NOMO-1 (cell line): ENCODE measurements at regions not wholly inside any gene's neighbourhood (a gene's known extent, or its start where the extent isn't known, plus 50 kb on each side); places are given as distances from the start of the nearest gene placed in this dataset.
"Not testable (repeated sequence)": the region's sequence is repeated elsewhere in the genome, so short reads cannot be mapped to it uniquely, and the experiment has no call there.

Experiments used
- DNase-seq, 2 experiments: peaks; one replicate each; lab custom pipeline; 2025; ENCODE audit not compliant: unreplicated experiment in 2 of 2; lab: John Stamatoyannopoulos, UW

DNA sequence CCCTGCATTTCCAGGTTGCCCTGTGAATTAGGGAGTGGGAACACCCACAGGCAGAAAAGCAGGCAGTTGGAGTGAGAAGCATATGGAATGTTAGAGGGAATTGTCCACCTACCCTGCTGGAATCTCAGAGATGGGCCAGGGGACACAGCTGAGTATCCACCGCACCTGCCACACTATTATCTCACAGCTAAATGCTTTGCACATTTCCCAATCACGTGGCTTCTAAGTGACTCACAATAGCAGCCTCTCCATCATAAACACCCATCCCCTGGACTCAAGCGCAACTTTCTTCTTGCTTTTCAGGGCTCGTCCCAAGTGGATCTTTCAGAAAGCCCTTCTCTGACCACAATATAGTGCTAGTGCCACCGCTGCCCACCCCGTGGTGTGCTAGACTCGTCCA is 389.0 kb upstream of the LMCD1 start:
- DNase-seq = no peak

DNA sequence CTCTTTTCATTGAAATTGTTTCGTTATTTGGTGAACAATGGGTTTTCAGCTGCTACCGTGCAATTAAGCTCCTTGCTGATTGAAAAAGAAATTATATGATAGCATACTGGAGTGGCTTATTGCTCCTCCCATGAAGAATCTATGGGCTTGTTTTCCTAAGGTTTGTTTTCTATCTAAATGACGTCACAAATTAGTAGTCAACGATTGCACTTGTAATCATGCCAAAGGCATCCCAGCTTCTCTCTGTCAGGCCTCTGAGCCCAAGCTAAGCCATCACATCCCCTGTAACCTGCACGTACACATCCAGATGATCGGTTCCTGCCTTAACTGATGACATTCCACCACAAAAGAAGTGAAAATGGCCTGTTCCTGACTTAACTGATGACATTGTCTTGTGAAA is 388.0 kb upstream of the LMCD1 start:
- no peak for DNase-seq

DNA sequence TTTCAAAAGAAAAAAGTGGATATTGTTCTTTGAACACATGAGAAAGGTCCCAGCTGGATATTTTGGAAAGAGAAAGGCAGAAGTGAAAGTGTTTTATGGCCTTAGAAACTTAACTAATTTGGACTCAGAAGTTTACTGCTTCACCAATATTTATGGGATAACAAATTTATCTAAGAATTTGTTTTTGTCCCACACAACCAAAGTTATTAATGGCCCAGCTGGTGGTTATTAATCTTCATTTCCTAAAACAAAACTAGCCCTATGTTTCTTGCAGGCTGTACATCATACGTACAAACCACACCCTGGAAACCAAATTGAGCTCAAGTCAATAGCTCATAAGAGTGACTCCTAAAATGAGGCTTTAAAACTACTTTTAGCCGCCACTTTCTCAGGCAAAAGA is 372.9 kb upstream of the LMCD1 start:
- DNase-seq = no peak

DNA sequence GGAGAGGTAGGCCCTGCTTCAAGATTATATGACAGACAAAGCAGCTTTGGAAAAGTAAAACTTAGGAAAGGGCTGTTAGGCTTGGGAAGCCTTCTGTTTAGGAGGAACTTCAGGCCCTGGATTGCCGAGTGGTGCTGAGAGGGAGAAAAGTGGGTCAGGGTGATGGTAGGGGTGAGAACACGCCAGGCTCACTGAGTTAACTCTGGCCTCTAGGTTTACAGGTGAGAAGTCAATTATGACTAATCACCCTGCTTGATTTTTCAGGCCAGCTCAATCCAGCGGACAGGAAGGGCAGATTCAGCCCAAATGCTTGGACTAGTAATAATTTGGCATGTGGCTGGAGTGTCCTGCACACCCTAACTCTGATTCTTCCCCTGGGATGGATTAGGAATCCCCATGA is 365.1 kb upstream of the LMCD1 start:
- no peak for DNase-seq

DNA sequence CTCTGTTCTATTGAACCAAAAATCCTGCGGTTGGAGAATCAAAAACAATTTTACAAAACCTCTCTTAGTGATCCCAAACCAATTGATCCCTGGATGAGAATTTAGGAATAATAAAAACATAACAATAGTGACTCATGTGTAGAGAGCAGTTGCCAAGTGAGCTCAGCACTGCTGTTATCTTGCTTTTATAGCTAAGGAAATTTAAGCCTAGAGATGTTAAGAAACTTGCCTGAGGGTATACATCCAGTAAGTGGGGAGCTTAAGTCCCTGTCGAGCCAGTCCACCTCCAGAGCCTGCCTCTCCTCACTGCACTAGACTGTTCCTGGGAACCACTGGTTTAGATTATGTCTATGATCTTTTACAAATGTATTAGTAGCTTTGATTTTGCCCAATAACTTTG is 358.4 kb upstream of the LMCD1 start:
- DNase-seq = no peak

DNA sequence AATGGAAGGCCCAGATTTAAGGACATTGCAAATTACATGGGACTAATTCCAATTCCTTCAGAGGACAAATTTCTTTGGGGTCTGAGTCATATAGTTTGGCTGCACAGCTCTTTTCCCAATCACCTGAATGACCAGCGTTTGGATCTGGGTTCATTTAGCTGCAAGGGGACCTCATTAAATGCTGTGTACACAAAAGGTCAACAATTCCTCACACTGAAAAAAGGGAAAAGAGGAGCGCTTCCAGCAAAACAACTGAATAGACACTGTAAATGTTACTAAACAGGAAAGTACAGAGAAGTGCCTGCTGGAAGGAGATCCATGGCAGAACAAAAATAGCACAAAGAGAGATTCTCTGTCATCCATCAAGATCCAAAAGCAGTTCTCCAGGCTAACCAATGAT is 356.0 kb upstream of the LMCD1 start:
- no peak for DNase-seq

DNA sequence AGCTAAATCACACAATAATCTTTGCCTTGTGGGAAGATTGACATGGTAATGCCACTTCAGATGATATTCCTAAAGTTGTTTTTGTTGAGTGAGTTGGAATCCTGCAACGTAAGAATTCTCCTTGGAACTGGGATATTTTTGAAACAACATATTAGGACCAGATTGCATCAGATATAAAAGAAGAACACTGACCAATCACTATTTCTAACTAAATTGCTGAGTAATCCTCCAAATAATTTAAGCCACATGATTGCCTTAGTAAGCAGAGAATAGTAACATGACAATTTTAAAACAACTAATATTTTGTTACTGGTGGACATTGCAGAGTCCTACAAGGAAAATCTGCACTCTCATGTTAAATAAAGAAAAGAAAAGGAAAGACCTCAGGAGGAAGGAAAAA is 353.9 kb upstream of the LMCD1 start:
- no peak for DNase-seq

DNA sequence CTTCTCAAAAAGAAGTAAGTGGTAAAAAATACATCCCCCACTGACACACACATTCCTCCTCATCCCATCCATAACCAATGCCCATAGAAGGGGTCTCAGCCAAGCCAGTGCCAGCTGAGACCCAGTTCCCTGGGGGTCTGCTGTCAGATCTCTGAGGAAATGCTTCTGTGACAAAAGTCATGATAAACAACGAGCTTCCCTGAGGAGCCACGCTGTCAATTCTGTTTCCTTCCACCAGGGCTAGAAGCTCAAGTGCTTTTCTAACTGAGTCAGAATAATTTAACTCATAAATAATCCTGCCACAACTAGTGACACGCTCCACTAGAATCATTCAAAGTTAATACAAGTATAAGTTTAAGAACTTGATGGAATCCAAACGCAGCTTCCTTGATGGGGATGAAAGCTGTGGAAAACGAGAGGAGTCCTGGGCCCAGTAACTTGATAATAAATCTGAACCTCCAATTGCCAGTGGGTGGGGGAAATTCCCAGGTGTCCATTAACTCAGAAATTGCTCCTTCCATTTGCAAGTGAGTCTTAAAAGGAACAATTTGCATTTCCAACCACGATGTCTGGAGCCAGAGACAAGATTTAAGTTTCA is 348.7 kb upstream of the LMCD1 start:
- DNase-seq = no peak

DNA sequence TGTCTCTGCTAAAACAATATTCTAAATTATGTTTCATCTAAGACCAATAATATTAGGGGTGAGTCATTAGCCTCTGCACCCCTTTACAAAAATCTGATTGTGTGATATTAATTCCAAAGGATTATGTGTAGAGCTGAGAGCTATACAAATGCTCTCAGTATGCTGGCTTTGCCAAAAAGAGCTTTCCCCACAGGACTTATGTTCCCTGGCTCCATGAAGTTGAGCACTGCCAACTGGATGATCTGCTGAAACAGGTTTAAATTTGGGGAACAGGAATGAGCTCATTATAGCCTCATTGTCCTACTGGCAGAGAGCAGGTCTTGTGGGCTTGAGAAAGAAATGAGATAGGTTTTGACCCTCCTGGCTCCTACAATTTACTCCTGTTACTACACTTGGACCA is 347.8 kb upstream of the LMCD1 start:
- no peak for DNase-seq

DNA sequence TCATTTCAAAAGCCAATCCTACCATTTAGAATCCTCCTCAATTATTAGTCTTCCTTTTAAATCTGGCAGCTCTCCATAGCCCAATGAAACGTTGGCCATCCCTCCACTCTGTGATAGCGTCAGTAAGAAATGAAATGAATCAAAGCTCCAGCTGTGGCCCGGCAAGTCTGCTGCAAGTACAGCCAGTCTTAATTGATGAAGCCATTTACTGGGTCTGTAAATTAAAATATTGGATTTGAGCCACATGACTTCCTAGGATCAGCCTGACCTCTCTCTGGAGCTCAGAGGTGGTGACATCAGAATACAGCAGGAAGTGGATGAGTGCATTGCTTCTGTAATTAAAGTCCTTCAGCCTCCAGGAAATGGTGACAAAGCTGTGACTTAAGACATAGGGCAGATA is 347.0 kb upstream of the LMCD1 start:
- DNase-seq = no peak

DNA sequence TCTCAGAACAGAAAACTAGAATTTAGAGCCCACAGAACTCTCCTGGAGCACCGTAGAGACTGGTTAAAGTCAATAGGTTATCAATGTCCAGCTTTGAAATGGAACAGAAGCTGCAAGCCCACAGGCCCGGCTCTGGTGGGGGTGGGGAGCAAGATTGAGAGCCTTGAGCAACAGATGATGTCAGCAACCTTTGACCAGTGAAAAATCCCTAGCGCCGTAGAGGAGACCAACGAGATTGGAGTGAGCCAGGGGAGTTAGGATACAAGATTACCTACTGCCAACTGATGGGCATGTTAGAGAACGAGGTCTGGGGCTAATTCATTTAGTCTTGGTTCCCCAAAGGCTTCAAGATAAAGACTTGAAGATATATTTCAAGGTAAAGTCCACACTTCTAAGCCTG is 345.5 kb upstream of the LMCD1 start:
- DNase-seq = no peak

DNA sequence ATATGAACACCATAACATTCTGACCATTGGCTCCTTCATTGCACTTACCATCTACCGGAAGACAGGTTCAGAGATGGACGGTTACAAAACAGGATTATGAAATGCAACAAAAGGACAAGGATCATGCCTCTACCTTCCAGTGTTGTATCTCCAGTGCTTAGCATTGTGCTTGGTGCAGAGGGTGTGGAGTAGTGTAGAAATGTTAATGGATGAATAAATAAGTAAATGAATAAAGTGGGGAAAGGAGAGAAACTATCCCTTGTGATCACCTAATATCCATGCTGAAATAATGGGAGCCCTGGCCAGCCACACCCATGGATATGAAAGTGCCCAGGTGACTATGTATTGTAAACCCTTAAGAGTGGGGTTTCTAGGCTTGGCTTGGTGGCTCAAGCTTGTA is 344.8 kb upstream of the LMCD1 start:
- DNase-seq = no peak

DNA sequence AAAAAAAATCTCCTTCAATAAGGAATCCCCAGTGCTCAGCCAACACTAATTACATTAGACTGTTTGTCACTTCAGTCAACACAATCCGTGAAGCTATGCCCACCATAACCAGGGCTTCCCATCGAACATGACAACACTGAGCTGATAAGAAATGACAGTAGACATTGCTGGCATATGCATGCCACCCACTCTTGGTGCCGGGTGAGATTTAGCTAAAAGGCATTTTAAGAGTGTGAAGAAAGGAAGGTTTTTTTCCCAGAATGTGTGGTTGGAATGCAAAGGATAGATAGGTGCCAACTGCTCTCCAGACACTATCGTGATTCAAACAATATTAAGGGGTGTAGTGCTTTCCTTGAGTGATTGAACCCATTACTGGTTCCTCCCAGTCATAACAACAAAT is 344.0 kb upstream of the LMCD1 start:
- DNase-seq = no peak

DNA sequence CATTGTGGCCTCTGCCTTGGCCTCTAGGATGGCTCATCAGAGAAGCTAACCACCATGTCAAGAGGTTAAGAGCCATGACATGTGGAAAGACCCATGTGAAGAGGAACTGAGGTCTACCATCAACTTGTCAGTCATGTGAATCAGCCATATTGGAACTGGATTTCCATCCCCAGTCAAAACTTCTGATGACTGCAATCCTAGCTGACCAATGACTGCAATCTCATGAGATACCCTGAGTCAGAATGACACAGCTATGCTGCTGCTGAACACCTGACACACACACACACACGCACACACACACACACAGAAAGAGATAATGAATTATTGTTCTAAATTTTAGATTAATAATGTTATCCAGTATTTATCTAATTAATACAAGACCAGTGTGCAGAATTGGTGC is 337.5 kb upstream of the LMCD1 start:
- no peak for DNase-seq

DNA sequence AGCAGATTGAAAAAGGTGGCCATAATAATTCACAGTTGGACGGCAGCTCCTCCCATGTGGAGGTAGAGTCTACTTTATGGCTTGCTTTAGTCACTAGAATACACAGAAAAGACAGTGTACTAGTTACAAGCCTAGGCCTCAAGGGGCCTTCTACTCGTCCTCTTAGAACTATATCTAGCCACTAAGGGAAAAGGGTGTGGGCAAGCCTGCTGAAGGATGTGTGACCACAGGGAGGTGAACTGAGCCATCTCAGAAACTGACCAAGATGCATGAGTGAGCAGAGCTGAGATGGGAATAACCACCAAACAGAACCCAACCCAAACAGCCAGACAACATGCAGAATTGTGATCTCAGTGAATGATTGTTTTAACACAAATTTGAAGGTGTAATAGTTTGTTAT is 335.6 kb upstream of the LMCD1 start:
- DNase-seq = no peak

DNA sequence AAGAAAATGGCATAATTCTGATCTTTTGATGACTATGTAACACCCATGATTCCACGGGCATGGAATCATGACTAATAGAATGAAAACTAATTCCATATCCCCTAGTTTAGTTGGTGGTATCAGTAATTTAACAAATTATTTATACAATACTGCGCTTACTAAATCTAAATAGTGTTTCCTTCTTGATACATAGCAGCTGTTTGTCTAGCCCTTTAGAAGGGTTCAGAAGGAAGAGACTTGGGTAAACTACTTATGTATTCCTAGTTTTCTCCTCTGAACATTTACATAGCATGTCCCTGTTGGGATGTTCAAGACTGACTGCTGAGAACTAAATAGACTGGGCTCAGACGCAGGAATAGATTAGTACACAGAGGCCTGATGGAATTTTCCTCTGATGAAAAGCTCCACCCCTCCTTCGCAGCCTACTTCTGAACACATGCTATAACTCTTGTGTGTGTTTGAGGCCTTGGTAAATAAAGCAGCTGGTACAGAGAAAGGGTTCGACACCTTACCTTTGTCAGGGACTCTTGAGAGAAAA is 330.6 kb upstream of the LMCD1 start:
- DNase-seq = no peak

DNA sequence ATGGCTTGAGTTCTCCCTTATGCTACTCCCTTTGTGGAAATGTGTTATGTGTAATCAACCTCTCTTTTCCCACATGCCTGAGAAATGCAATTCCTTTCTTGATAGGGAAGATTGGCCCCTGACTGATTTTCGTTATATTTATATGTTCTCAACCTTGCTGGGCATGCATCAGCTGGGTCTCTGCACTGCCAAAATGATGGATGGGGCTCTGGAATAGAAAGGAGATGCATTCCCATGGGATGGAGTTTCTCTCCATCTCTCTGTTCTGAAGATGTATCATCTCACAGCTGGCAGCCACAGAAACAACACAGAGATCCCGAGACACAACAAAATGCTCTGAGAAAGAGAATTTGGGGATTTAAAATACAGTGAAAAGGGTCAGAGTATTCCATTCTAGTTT is 327.7 kb upstream of the LMCD1 start:
- DNase-seq = no peak

DNA sequence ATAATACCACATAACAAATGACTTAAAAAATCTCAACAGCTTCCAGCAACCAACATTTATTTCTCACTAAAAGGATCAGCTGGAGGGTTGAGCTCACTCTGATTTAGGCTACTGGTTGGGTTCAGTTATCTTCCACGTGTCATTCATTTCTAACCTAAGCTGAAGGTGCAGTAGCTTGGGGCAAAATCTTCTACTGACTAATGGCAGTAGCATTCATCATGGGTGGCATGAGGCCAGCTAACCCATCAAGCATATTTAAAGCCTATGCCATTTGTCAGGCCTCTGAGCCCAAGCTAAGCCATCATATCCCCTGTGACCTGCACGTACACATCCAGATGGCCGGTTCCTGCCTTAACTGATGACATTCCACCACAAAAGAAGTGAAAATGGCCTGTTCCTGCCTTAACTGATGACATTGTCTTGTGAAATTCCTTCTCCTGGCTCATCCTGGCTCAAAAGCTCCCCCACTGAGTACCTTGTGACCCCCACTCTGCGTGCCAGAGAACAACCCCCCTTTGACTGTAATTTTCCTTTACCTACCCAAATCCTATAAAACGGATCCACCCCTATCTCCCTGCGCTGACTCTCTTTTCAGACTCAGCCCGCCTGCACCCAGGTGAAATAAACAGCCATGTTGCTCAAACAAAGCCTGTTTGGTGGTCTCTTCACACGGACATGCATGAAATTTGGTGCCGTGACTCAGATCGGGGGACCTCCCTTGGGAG is 324.7 kb upstream of the LMCD1 start:
- DNase-seq = not testable (repeated sequence)

DNA sequence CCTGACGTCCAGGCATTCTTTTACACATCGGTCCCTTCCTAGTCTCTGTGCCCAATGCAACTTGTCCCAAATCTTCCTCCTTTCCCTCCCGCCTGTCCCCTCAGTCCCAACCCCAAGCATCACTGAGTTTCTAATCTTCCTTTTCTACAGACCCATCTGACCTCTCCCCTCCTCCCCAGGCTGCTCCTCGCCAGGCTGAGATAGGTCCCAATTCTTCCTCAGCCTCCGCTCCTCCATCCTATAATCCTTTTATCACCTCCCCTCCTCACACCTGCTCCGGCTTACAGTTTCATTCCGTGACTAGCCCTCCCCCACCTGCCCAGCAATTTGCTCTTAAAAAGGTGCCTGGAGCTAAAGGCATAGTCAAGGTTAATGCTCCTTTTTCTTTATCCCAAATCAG is 323.1 kb upstream of the LMCD1 start:
- DNase-seq = not testable (repeated sequence)

DNA sequence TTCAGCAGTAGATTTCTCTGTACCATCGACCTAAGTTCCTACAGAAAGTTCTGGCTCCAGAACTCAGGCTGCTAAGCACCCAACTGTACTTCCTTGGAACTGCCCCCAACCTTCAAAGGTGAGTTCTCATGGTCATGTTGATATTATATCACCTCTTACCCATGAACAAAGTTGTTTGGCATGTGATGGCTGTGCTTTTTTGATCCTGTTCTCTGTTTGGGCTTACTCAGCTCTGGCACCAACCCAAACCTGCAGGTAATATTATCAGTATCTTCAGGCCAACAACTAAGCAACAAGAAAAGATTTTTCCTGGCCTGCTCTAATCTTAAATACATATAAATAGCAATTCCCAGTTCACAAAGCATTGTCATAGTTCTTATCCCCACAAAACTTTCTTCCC is 318.7 kb upstream of the LMCD1 start:
- DNase-seq = no peak

DNA sequence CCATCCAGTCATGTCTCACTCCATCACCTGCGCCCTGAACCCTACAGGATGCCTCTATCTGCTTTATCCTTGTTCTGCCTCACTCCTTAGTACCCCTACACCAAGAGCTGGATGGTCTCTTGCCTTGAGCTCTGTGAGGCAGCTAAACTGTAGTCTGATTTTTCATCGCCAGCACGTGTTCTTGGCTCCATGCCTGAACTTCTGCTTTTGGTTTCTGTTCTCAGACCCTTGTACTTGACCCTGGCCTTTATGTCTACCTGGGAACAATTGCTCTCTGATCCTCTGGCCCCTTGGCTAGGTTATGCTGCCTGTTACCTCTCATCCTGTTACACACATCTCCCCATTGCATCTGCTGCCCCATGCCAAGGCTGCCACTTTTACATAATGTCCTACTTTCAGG is 318.0 kb upstream of the LMCD1 start:
- DNase-seq = peak in 1 of 2 experiments; percentile 31

DNA sequence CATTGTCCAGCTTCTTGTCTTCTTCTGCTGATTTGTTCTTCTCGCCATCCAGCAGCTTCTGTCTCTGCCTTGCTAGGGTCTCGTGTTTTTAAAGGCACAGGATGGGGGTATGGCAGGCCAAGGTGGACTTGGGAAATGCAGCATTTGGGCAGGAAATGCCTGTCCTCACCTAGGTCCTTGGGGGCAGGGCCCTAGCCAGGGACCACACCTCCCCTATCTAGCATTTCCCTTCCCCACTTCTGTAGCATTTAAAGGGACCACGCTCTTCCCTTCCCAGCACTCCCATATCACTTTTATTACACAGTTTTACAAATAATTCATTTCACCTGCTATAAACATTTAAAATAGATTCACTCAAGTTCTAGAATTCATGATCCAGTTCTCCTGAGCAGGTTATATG is 315.4 kb upstream of the LMCD1 start:
- no peak for DNase-seq

DNA sequence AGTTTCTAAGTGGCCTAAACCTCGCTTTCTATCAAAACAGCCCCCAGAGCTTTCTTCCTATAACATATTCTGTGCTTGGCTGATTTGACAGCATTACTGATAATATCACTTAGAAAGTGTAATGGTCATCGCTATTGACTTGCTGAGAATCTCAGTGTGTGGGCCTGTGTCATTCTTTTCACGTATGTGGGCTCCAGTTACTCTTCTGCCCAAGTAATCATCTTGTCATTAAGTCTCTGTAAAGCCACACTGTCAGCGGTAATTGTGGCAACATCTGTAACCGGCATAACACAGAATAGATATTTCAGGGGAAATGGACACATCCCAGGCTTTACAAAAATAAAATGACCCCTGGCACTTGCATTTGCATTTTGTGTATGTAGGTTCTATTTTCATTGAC is 313.6 kb upstream of the LMCD1 start:
- no peak for DNase-seq
